Gastrocnemius medialis (tissue), 4 donors: ENCODE measurements at regions not wholly inside any gene's neighbourhood (a gene's known extent, or its start where the extent isn't known, plus 50 kb on each side); places are given as distances from the start of the nearest gene placed in this dataset.

Experiments
- POLR2A ChIP-seq, 2 donors: fragments of 450-650 bp; IDR thresholded peaks; one replicate each; pipeline ENCODE4 v1.6.1; 2017; ENCODE audit warnings: antibody characterized with exemption in 2 of 2, mild to moderate bottlenecking in 2 of 2, moderate library complexity in 2 of 2
- TF ChIP-seq, protein P1 (sequence below), 5 experiments: fragments of 450-650 bp in 3 of 5; fragments of 200-600 bp in 2 of 5; sonication (generic) in 2 of 5; IDR thresholded peaks in 4 of 5; conservative IDR thresholded peaks in 1 of 5; 1 replicate in 4 of 5; 2 replicates in 1 of 5; pipeline ENCODE4 v1.5.1; 2016 to 2019; ENCODE audit warnings: antibody characterized with exemption in 5 of 5, mild to moderate bottlenecking in 3 of 5, moderate library complexity in 3 of 5

DNA sequence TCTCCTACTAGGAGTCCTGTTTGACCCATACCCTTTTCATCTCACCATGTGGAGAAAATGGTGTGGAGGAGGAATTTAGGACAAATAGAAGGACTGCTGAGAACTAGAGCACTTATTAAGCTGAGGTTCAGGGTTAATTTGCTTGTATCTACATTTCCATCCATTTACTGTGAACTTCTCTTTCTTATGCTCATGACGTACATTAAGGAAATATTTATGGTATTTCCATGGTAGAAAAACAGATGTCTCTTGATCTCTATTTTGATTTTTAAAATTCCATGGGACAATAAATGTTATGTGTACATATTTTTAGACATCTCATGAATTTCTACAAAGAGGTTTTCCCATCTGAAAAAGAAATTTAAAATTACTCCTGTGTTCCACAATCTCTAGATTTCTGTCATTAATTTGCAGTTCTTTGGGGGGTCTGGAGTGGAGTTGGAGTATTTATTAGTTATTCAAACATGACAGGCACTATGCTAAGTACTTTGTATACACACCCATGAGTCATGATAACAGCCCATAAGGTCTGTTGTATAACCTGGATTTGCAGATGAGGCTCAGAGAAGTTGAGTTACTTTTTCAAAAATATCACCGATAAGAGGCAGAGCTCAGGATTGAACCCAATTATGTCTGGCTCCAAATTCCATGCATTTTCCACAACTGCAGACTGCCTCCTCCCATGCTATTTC, 112.6 kb downstream of the COPS8 start:
- TF ChIP-seq, protein P1, sequence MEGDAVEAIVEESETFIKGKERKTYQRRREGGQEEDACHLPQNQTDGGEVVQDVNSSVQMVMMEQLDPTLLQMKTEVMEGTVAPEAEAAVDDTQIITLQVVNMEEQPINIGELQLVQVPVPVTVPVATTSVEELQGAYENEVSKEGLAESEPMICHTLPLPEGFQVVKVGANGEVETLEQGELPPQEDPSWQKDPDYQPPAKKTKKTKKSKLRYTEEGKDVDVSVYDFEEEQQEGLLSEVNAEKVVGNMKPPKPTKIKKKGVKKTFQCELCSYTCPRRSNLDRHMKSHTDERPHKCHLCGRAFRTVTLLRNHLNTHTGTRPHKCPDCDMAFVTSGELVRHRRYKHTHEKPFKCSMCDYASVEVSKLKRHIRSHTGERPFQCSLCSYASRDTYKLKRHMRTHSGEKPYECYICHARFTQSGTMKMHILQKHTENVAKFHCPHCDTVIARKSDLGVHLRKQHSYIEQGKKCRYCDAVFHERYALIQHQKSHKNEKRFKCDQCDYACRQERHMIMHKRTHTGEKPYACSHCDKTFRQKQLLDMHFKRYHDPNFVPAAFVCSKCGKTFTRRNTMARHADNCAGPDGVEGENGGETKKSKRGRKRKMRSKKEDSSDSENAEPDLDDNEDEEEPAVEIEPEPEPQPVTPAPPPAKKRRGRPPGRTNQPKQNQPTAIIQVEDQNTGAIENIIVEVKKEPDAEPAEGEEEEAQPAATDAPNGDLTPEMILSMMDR (IDR thresholded peaks at IDR 0.05 in 4 of 5, conservative IDR thresholded peaks at IDR 0.05 in 1 of 5) = no peak
- no peak for TF ChIP-seq POLR2A (IDR thresholded peaks at IDR 0.05)
